ENCODE measurements at regions not wholly inside any gene's neighbourhood (a gene's known extent, or its start where the extent isn't known, plus 50 kb on each side); places are given as distances from the start of the nearest gene placed in this dataset.
"Not testable (repeated sequence)": the region's sequence is repeated elsewhere in the genome, so short reads cannot be mapped to it uniquely, and the experiment has no call there.

- DNase-seq: no peak
Measured at GRCh38 chr9:28956116-28956880, 1383.0 kb upstream of the C9orf72 start.

- no peak for DNase-seq
Measured at GRCh38 chr9:28960602-28961001, 1387.3 kb upstream of the C9orf72 start.

GRCh38 chr9:28961623-28962022 lies 1388.3 kb upstream of the C9orf72 start:
- DNase-seq: no peak

GRCh38 chr9:28967226-28967625 lies 1393.9 kb upstream of the C9orf72 start:
- DNase-seq: no peak

- DNase-seq: no peak
Measured at GRCh38 chr9:28970241-28970654, 1397.0 kb upstream of the C9orf72 start.

- no peak for DNase-seq
Measured at GRCh38 chr9:28971881-28972280, 1398.6 kb upstream of the C9orf72 start.

GRCh38 chr9:28976250-28976649 lies 1403.0 kb upstream of the C9orf72 start:
- DNase-seq: no peak

GRCh38 chr9:28976684-28977083 lies 1403.4 kb upstream of the C9orf72 start:
- no peak for DNase-seq

- no peak for DNase-seq
Measured at GRCh38 chr9:28981129-28981528, 1407.8 kb upstream of the C9orf72 start.

- DNase-seq: no peak
Measured at GRCh38 chr9:28981711-28982110, 1408.4 kb upstream of the C9orf72 start.

GRCh38 chr9:28984016-28984415 lies 1410.7 kb upstream of the C9orf72 start:
- no peak for DNase-seq

- DNase-seq: not testable (repeated sequence)
Measured at GRCh38 chr9:28990009-28990408, 1416.7 kb upstream of the C9orf72 start.

- no peak for DNase-seq
Measured at GRCh38 chr9:28999057-28999456, 1425.8 kb upstream of the C9orf72 start.

GRCh38 chr9:28999806-29000205 lies 1426.5 kb upstream of the C9orf72 start:
- no peak for DNase-seq

GRCh38 chr9:29001006-29001405 lies 1427.7 kb upstream of the C9orf72 start:
- no peak for DNase-seq

GRCh38 chr9:29004988-29005387 lies 1431.7 kb upstream of the C9orf72 start:
- no peak for DNase-seq

GRCh38 chr9:29006628-29007027 lies 1433.3 kb upstream of the C9orf72 start:
- DNase-seq: no peak

- no peak for DNase-seq
Measured at GRCh38 chr9:29012911-29013310, 1439.6 kb upstream of the C9orf72 start.

GRCh38 chr9:29021632-29022031 lies 1448.4 kb upstream of the C9orf72 start:
- DNase-seq: no peak

GRCh38 chr9:29038332-29038731 lies 1465.1 kb upstream of the C9orf72 start:
- no peak for DNase-seq

GRCh38 chr9:29039258-29039657 lies 1466.0 kb upstream of the C9orf72 start:
- DNase-seq: no peak

GRCh38 chr9:29043072-29043471 lies 1469.8 kb upstream of the C9orf72 start:
- no peak for DNase-seq

- no peak for DNase-seq
Measured at GRCh38 chr9:29044959-29045358, 1471.7 kb upstream of the C9orf72 start.

- DNase-seq: no peak
Measured at GRCh38 chr9:29060041-29060440, 1486.8 kb upstream of the C9orf72 start.

- no peak for DNase-seq
Measured at GRCh38 chr9:29062446-29062845, 1489.2 kb upstream of the C9orf72 start.

Measured in CD4-positive, alpha-beta T cell treated with Interferon alpha-2 for 1 hour (primary cell).